IPS DF 6.9 (cell line): ENCODE measurements at regions not wholly inside any gene's neighbourhood (a gene's known extent, or its start where the extent isn't known, plus 50 kb on each side); places are given as distances from the start of the nearest gene placed in this dataset.
A peak's percentile ranks its signal among the peaks of the same experiment; 100 is the strongest.

Experiments
- DNase-seq: peaks from one replicate; pipeline ENCODE4 v3.0.0-alpha.2; 2013; ENCODE audit warnings: low read depth, low spot score
- H3K27ac ChIP-seq: one replicate; pipeline ENCODE4 v1.5.1; 2013; ENCODE audit warnings: low read length, control low read depth
- H3K27me3 ChIP-seq: 2 replicates; pipeline ENCODE4 v1.6.1; 2013; ENCODE audit warnings: mild to moderate bottlenecking, low read length; ENCODE audit not compliant: control insufficient read depth, insufficient read depth
- H3K36me3 ChIP-seq: 2 replicates; pipeline ENCODE4 v1.6.1; 2013; ENCODE audit warnings: low read length; ENCODE audit not compliant: control insufficient read depth, insufficient read depth
- H3K4me1 ChIP-seq: 2 replicates; pipeline ENCODE4 v1.6.1; 2013; ENCODE audit warnings: low read length; ENCODE audit not compliant: control insufficient read depth, insufficient read depth
- H3K4me3 ChIP-seq: 2 replicates; pipeline ENCODE4 v1.5.1; 2013; ENCODE audit warnings: mild to moderate bottlenecking, low read length
- H3K9me3 ChIP-seq: 2 replicates; pipeline ENCODE4 v1.6.1; 2013; ENCODE audit warnings: low read length, inconsistent platforms; ENCODE audit not compliant: control insufficient read depth, insufficient read depth
- WGBS: extraction: QIAGEN DNeasy Blood & Tissue Kit; methylation state at CpG from one replicate; pipeline ENCODE4 v1.1.7; 2013; ENCODE audit warnings: mixed read lengths, missing lambda C conversion rate; ENCODE audit not compliant: insufficient read length, insufficient coverage; 5-methylcytosine and 5-hydroxymethylcytosine counted together

GRCh38 chr11:122062763-122063162 lies 53.3 kb downstream of the BLID start:
- Histone ChIP-seq H3K9me3 (no peaks in the 10 kb centered on the region), H3K27ac (no peak overlapping the region), H3K4me3 (no peak overlapping the region), H3K4me1 (no peaks in the 10 kb centered on the region), H3K36me3 (no peaks in the 10 kb centered on the region), H3K27me3 (no peaks in the 10 kb centered on the region)
- no CpG with 5 or more reads among the region's 4 CpGs for WGBS
- DNase-seq: no peak

- no peaks in the 10 kb centered on the region for H3K4me1 ChIP-seq
- no peak overlapping the region for H3K4me3 ChIP-seq
- no peaks in the 10 kb centered on the region for H3K36me3 ChIP-seq
- no peaks in the 10 kb centered on the region for H3K9me3 ChIP-seq
- no peak for DNase-seq
- no peak overlapping the region for H3K27ac ChIP-seq
- H3K27me3 ChIP-seq: no peaks in the 10 kb centered on the region
Observed at GRCh38 chr11:122059565-122059964, 56.5 kb downstream of the BLID start.

GRCh38 chr11:122050021-122050690 lies 65.9 kb downstream of the BLID start:
- Histone ChIP-seq H3K9me3 (no peaks in the 10 kb centered on the region), H3K4me1 (no peaks in the 10 kb centered on the region), H3K36me3 (no peaks in the 10 kb centered on the region), H3K27me3 (no peaks in the 10 kb centered on the region), H3K4me3 (no peak overlapping the region), H3K27ac (no peak overlapping the region)
- no CpG with 5 or more reads among the region's 2 CpGs for WGBS
- no peak for DNase-seq

- no peak for DNase-seq
- H3K36me3 ChIP-seq: no peaks in the 10 kb centered on the region
- no peak overlapping the region for H3K27ac ChIP-seq
- H3K4me3 ChIP-seq: no peak overlapping the region
- no peaks in the 10 kb centered on the region for H3K4me1 ChIP-seq
- WGBS: no CpG with 5 or more reads among the region's 3 CpGs
- no peaks in the 10 kb centered on the region for H3K27me3 ChIP-seq
- H3K9me3 ChIP-seq: no peaks in the 10 kb centered on the region
Observed at GRCh38 chr11:122048401-122048800, 67.6 kb downstream of the BLID start.

GRCh38 chr11:122046846-122047245 lies 69.2 kb downstream of the BLID start:
- Histone ChIP-seq H3K9me3 (no peaks in the 10 kb centered on the region), H3K27ac (no peak overlapping the region), H3K27me3 (no peaks in the 10 kb centered on the region), H3K36me3 (no peaks in the 10 kb centered on the region), H3K4me3 (no peak overlapping the region), H3K4me1 (no peaks in the 10 kb centered on the region)
- no CpG with 5 or more reads among the region's 6 CpGs for whole genome bisulfite sequencing
- DNase-seq: no peak

- no peak overlapping the region for H3K4me3 ChIP-seq
- H3K27ac ChIP-seq: no peak overlapping the region
- no peaks in the 10 kb centered on the region for H3K36me3 ChIP-seq
- WGBS: no CpG with 5 or more reads among the region's 4 CpGs
- no peak for DNase-seq
- H3K4me1 ChIP-seq: no peaks in the 10 kb centered on the region
- no peaks in the 10 kb centered on the region for H3K27me3 ChIP-seq
- H3K9me3 ChIP-seq: no peaks in the 10 kb centered on the region
Observed at GRCh38 chr11:122046438-122046837, 69.6 kb downstream of the BLID start.

GRCh38 chr11:122045181-122045586 lies 70.8 kb downstream of the BLID start:
- H3K9me3 ChIP-seq: no peaks in the 10 kb centered on the region
- no peaks in the 10 kb centered on the region for H3K4me1 ChIP-seq
- H3K27ac ChIP-seq: no peak overlapping the region
- H3K36me3 ChIP-seq: no peaks in the 10 kb centered on the region
- no peak overlapping the region for H3K4me3 ChIP-seq
- DNase-seq: no peak
- no CpG with 5 or more reads among the region's 3 CpGs for WGBS
- no peaks in the 10 kb centered on the region for H3K27me3 ChIP-seq

- no peaks in the 10 kb centered on the region for H3K27me3 ChIP-seq
- WGBS: no CpG with 5 or more reads among the region's 4 CpGs
- no peaks in the 10 kb centered on the region for H3K36me3 ChIP-seq
- H3K9me3 ChIP-seq: no peaks in the 10 kb centered on the region
- no peak for DNase-seq
- H3K4me3 ChIP-seq: no peak overlapping the region
- H3K4me1 ChIP-seq: no peaks in the 10 kb centered on the region
- H3K27ac ChIP-seq: no peak overlapping the region
Observed at GRCh38 chr11:122044086-122044485, 71.9 kb downstream of the BLID start.

- WGBS: no CpG with 5 or more reads among the region's 7 CpGs
- H3K4me1 ChIP-seq: no peaks in the 10 kb centered on the region
- DNase-seq: no peak
Observed at GRCh38 chr11:122042981-122043380, 73.0 kb downstream of the BLID start.

GRCh38 chr11:122040464-122040863 lies 75.6 kb downstream of the BLID start:
- no peak for DNase-seq
- no peak overlapping the region for H3K27ac ChIP-seq
- no CpG with 5 or more reads among the region's 6 CpGs for WGBS

More at GRCh38 chr11:122042981-122043380, 73.0 kb downstream of the BLID start:
- Histone ChIP-seq H3K9me3 (no peaks in the 10 kb centered on the region), H3K27me3 (no peaks in the 10 kb centered on the region), H3K27ac (no peak overlapping the region), H3K36me3 (no peaks in the 10 kb centered on the region), H3K4me3 (no peak overlapping the region)

GRCh38 chr11:122038543-122038942 lies 77.5 kb downstream of the BLID start:
- no CpG with 5 or more reads among the region's 2 CpGs for WGBS
- Histone ChIP-seq H3K4me3 (no peak overlapping the region), H3K27me3 (no peaks in the 10 kb centered on the region), H3K4me1 (peaks cover 2% of the 10 kb centered on the region; the same call in 1 of the 2 replicates), H3K9me3 (no peaks in the 10 kb centered on the region), H3K36me3 (no peaks in the 10 kb centered on the region), H3K27ac (no peak overlapping the region)
- DNase-seq: peak; percentile 18

More at GRCh38 chr11:122040464-122040863, 75.6 kb downstream of the BLID start:
- H3K9me3 ChIP-seq: no peaks in the 10 kb centered on the region
- no peaks in the 10 kb centered on the region for H3K36me3 ChIP-seq
- H3K27me3 ChIP-seq: no peaks in the 10 kb centered on the region
- no peak overlapping the region for H3K4me3 ChIP-seq
- H3K4me1 ChIP-seq: peaks cover 2% of the 10 kb centered on the region; the same call in 1 of the 2 replicates
